ENCODE measurements at regions not wholly inside any gene's neighbourhood (a gene's known extent, or its start where the extent isn't known, plus 50 kb on each side); places are given as distances from the start of the nearest gene placed in this dataset.

- ATAC-seq: no peak
- Histone ChIP-seq H3K27me3 (ENCODE audit: control insufficient read depth in 1 of 2, insufficient read depth in 2 of 2, low read length in 2 of 2) (no peaks in the 10 kb centered on the region), H3K4me2 (ENCODE audit: low read depth, low read length) (no peak overlapping the region), H2AFZ (ENCODE audit: low read length) (no peak overlapping the region), H3K36me3 (replicated peaks in 1 of 2; ENCODE audit: control insufficient read depth in 1 of 2, insufficient read depth in 2 of 2, low read length in 2 of 2) (no peaks in the 10 kb centered on the region), H3K4me1 (ENCODE audit: insufficient read depth, low read length) (no peaks in the 10 kb centered on the region), H3K27ac (ENCODE audit: extremely low read length, insufficient read depth, low read length) (no peak overlapping the region), H3K9me3 (ENCODE audit: low read length) (peaks cover 48% of the 10 kb centered on the region), H4K20me1 (ENCODE audit: insufficient read depth, low read length) (no peaks in the 10 kb centered on the region), H3K9ac (ENCODE audit: insufficient read depth, low read depth, low read length) (no peak overlapping the region), H3K4me3 (replicated peaks in 1 of 3; ENCODE audit: insufficient read depth in 1 of 3, low read depth in 2 of 3, low read length in 3 of 3) (no peak overlapping the region), H3K79me2 (ENCODE audit: insufficient read depth, low read length) (no peaks in the 10 kb centered on the region)
- in situ Hi-C loops (cut with HindIII; ENCODE audit: extremely low pct_ligation_motif_present, low pct_unique_long_range_greater_than_20kb) (no loop called here), intact Hi-C loops (cut with micrococcal nuclease; ENCODE audit: unreplicated experiment) (no loop called here)
- DNase-seq (ENCODE audit: low spot score): no peak
- no TSS peak for BruUV-seq (replicated peaks)
- ChIA-PET CTCF (ENCODE audit: low intra/inter-chr PET ratio, low total read pairs) (no interaction called here), POLR2A (no interaction called here)
- FAIRE-seq: no peak
- TF ChIP-seq GATA4 (IDR thresholded peaks at IDR 0.05; ENCODE audit: borderline replicate concordance, low read depth): no peak
- TF ChIP-seq SRF (IDR thresholded peaks at IDR 0.05; ENCODE audit: low read depth, low read length): no peak
- TF ChIP-seq ZNF274 (CRISPR knock-in tag; IDR thresholded peaks at IDR 0.05): no peak
- no peak for TF ChIP-seq ZNF652 (CRISPR knock-in tag; IDR thresholded peaks at IDR 0.05; ENCODE audit: borderline replicate concordance, low read depth)
- TF ChIP-seq SRSF1 (optimal IDR thresholded peaks at IDR 0.05; ENCODE audit: low read depth, low read length): no peak
- TF ChIP-seq ZNF678 (CRISPR knock-in tag; IDR thresholded peaks at IDR 0.05): no peak
- TF ChIP-seq SNAPC5 (CRISPR knock-in tag; IDR thresholded peaks at IDR 0.05; ENCODE audit: borderline replicate concordance): no peak
- TF ChIP-seq ATRX (CRISPR knock-in tag; IDR thresholded peaks at IDR 0.05; ENCODE audit: borderline replicate concordance): no peak
- TF ChIP-seq ZEB1 (IDR thresholded peaks at IDR 0.05; ENCODE audit: insufficient replicate concordance, low read depth): no peak
- no peak for TF ChIP-seq ZFP91 (CRISPR knock-in tag; IDR thresholded peaks at IDR 0.05; ENCODE audit: borderline replicate concordance)
- TF ChIP-seq ZNF75D (CRISPR knock-in tag; IDR thresholded peaks at IDR 0.05; ENCODE audit: borderline replicate concordance): no peak
- no peak for TF ChIP-seq TOPORS (CRISPR knock-in tag; IDR thresholded peaks at IDR 0.05)
- TF ChIP-seq NR2C2 (CRISPR knock-in tag; IDR thresholded peaks at IDR 0.05; ENCODE audit: borderline replicate concordance): no peak
- no peak for TF ChIP-seq RORA (CRISPR knock-in tag; IDR thresholded peaks at IDR 0.05)
- TF ChIP-seq U2AF1 (optimal IDR thresholded peaks at IDR 0.05; ENCODE audit: low read depth, low read length): no peak
- no peak for TF ChIP-seq KDM4B (CRISPR knock-in tag; IDR thresholded peaks at IDR 0.05)
- no peak for TF ChIP-seq PRPF4 (IDR thresholded peaks at IDR 0.05; ENCODE audit: low read depth, low read length, poor library complexity, severe bottlenecking)
- no peak for TF ChIP-seq ATF7-NPFF (CRISPR knock-in tag; IDR thresholded peaks at IDR 0.05; ENCODE audit: low read depth)
Observed at GRCh38 chr5:153938191-153938842, 100.4 kb downstream of the FAM114A2 start.
